GM12891 (cell line): ENCODE measurements at regions not wholly inside any gene's neighbourhood (a gene's known extent, or its start where the extent isn't known, plus 50 kb on each side); places are given as distances from the start of the nearest gene placed in this dataset.
"Not testable (repeated sequence)": the region's sequence is repeated elsewhere in the genome, so short reads cannot be mapped to it uniquely, and the experiment has no call there.

Experiments used
- PAX5 ChIP-seq: IDR thresholded peaks from 2 replicates; pipeline ENCODE4 v1.6.1; 2011; ENCODE audit warnings: low read length, moderate library complexity, mild to moderate bottlenecking; ENCODE audit not compliant: insufficient read depth, severe bottlenecking
- POLR2A ChIP-seq: IDR thresholded peaks from 2 replicates; pipeline ENCODE4 v1.6.1; 2011; ENCODE audit warnings: low read depth, low read length, control low read depth
- POLR2AphosphoS5 ChIP-seq: IDR thresholded peaks from 2 replicates; pipeline ENCODE4 v1.6.1; 2011; ENCODE audit warnings: low read depth, low read length, control low read depth
- POU2F2 ChIP-seq: IDR thresholded peaks from 2 replicates; pipeline ENCODE4 v1.6.1; 2011; ENCODE audit warnings: low read depth, mild to moderate bottlenecking, control low read depth, low read length, moderate library complexity
- SPI1 ChIP-seq: IDR thresholded peaks from 2 replicates; pipeline ENCODE4 v1.6.1; 2011; ENCODE audit warnings: low read depth, low read length, control low read depth
- TAF1 ChIP-seq: IDR thresholded peaks from 2 replicates; pipeline ENCODE4 v1.6.1; 2011; ENCODE audit warnings: low read depth, low read length, control low read depth

- not testable (repeated sequence) for TF ChIP-seq POLR2A, TAF1, POLR2AphosphoS5, SPI1, POU2F2, PAX5
Observed at GRCh38 chr5:92937396-92937795, 643.6 kb downstream of the NR2F1-AS1 start.
